ENCODE measurements at regions not wholly inside any gene's neighbourhood (a gene's known extent, or its start where the extent isn't known, plus 50 kb on each side); places are given as distances from the start of the nearest gene placed in this dataset.
"Not testable (repeated sequence)": the region's sequence is repeated elsewhere in the genome, so short reads cannot be mapped to it uniquely, and the experiment has no call there.

DNA sequence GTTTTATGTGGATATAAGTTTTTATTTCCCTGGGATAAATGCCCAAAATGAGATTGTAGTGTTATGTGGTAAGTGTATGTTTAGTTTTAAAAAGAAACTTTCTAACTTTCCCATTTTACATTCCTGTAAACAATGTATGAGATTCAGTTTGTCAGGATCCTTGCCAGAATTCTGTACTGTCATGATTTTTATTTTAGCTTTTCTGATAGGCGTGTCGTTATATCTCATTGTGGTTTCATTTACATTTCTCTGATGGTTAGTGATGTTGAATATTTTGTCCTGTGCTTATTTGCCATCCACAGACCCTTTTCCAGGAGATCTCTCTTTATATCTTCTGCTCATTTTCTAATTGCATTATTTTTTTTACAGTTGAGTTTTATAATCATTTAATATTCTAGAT lies 245.6 kb upstream of the CDH2 start:
- no peak for DNase-seq (ENCODE audit: low read depth)

- DNase-seq (ENCODE audit: low read depth) = not testable (repeated sequence)
Measured at GRCh38 chr18:28421950-28422349, 245.0 kb upstream of the CDH2 start.

GRCh38 chr18:28412521-28412920 lies 235.6 kb upstream of the CDH2 start:
- DNase-seq (ENCODE audit: low read depth) = peak; percentile 98

DNA sequence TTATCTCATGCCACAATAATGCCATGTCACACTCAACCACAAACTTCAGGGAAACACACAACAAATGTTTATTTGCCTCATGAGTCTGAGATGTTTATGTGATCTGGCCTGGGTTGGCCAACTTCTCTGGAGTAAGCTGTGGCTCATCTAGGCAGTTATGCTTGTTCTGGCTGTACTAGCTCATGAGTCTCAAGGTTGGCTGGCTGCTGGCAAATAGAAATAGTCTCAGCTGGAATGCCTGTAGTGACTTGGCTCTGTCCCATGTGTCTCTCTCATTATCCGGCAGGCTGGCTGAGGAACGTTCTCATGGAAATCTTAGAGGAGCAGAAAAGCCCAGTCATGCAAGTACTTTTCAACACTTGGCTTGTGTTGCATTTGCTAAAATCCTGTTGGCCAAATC lies 234.9 kb upstream of the CDH2 start:
- DNase-seq (ENCODE audit: low read depth) = peak; percentile 98

GRCh38 chr18:28409811-28410210 lies 232.9 kb upstream of the CDH2 start:
- DNase-seq (ENCODE audit: low read depth) = peak; percentile 39

- DNase-seq (ENCODE audit: low read depth) = peak; percentile 58
Measured at GRCh38 chr18:28408528-28408927, 231.6 kb upstream of the CDH2 start.

GRCh38 chr18:28407681-28408080 lies 230.8 kb upstream of the CDH2 start:
- DNase-seq (ENCODE audit: low read depth) = no peak

DNA sequence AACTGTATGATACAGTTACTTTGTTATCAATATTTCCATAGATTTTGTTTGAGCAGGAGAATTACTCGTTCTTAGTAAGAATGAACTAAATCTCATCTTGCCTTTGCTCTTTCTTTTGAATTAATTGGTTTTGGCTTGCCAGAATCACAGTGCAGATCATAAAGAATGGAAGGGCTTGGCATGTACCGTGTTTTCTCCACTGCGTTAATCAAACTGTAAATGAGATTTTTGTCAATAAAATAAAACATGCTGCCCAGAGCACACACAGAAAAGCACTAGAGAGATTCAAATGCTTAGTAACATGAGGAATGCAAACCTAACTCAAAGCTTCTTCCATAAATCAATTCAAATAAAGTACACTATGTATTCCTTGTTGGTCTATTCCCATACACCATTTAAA lies 229.6 kb upstream of the CDH2 start:
- no peak for DNase-seq (ENCODE audit: low read depth)

- peak; percentile 43 for DNase-seq (ENCODE audit: low read depth)
Measured at GRCh38 chr18:28404694-28405093, 227.8 kb upstream of the CDH2 start.

- DNase-seq (ENCODE audit: low read depth) = no peak
Measured at GRCh38 chr18:28399781-28400362, 222.9 kb upstream of the CDH2 start.

DNA sequence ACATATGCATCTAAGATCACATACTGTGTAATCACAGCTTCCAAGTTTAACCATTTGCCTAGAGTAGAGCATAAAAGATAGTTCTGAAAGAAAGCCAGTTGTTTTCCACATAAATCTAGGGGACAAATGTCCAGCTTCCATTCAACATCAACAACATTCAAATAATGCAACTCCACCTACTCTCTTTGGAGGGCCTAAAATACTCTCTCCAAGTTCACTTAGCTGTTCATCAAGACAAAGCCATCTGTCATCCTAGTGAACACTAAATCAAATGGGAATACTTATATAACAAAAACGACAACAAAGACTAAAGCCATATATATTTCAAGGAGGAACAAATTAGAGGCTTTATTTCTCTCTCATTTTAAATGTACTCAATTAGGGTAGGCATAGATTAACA lies 221.5 kb upstream of the CDH2 start:
- no peak for DNase-seq (ENCODE audit: low read depth)

- DNase-seq (ENCODE audit: low read depth) = no peak
Measured at GRCh38 chr18:28390022-28390421, 213.1 kb upstream of the CDH2 start.

- no peak for DNase-seq (ENCODE audit: low read depth)
Measured at GRCh38 chr18:28382215-28382879, 205.4 kb upstream of the CDH2 start.

DNA sequence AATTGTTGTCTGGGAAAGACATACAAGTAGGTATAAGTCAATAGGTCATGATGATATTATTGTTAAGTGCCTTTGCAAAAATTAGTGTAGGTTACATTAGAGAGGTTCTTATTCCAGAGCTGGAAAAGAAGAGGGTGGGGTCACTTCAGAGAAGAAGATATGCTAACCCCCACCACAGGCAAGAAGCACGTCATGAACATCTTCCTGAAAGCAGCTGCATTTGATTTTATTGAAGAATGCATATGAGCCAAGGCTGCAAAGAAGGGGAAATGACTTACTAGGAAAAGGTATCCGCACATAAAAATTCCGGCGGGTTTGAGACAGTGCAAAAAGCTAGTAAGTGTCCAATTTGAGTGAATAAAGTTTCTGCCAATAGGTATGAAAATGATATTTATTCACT lies 195.3 kb upstream of the CDH2 start:
- DNase-seq (ENCODE audit: low read depth) = no peak

GRCh38 chr18:28366676-28367075 lies 189.7 kb upstream of the CDH2 start:
- DNase-seq (ENCODE audit: low read depth) = no peak

DNA sequence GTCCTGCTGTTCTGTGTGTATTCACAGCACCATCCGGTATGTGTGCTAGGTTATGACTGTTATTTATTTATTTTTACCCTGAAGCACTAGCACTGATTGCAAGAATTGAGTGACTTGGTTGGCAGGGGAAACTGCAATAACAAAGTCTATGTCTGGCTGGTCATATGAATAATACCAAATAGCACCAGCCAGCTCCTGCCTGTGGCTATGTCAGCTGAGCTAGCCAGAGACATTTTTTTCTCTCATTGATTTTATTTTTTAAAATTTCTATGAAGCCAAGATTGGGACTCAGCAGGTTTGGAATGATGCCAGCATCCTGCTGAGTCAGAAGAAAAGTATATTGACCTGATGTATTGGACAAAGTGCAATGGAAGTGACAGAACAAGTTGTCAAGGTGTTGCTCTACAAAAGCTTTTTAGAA lies 188.5 kb upstream of the CDH2 start:
- DNase-seq (ENCODE audit: low read depth) = peak; percentile 67

- no peak for DNase-seq (ENCODE audit: low read depth)
Measured at GRCh38 chr18:28363124-28363523, 186.2 kb upstream of the CDH2 start.

GRCh38 chr18:28359176-28359575 lies 182.2 kb upstream of the CDH2 start:
- DNase-seq (ENCODE audit: low read depth) = peak; percentile 5

DNA sequence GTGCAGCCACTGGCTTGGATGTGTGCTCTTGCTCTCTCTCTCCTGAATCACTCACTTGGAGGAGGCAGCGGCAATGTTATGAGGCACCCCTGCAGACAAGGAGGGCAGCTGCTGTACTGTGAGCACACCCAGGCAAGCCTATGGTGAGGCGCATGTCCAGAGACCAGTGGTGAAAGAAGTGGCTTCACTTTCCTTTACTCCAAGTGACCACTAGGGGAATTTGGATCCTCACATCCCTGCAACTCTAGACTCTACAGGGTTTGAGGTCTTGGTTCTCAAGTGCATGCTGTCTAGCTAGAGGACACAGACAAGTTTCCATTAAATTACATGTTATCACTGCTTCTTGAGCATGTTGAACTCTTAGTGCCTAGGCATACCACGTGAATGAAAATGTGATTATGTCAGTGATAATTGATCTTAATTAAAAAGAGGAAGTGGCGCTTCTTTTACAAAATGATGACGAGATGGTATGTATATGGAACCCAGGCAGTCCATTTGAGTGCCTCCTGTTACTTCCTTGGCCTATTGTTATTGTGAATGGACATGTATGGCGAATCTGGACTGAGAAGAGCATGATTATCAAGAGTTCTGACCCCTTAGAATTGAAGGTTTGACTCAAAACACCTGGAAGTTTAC lies 181.0 kb upstream of the CDH2 start:
- peak; percentile 34 for DNase-seq (ENCODE audit: low read depth)

- DNase-seq (ENCODE audit: low read depth) = no peak
Measured at GRCh38 chr18:28350821-28351220, 173.9 kb upstream of the CDH2 start.

DNA sequence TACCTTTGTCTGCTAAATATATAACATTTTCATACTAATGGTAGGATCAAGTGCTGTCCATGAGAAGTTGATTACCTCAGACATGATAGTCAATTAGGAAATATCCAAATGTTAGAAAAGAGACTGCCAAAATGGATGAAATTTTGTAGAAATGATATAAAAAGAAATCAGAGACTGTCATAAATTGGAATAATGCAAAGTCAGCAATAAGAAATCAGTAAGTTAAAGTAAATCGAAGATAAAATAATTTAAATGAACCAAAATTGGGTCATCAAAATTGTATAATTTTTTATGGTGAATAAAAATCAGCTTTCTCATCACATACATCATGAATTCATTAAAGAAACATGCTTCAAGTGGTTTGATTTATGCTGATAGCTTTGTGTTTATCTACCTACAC lies 165.3 kb upstream of the CDH2 start:
- no peak for DNase-seq (ENCODE audit: low read depth)

DNA sequence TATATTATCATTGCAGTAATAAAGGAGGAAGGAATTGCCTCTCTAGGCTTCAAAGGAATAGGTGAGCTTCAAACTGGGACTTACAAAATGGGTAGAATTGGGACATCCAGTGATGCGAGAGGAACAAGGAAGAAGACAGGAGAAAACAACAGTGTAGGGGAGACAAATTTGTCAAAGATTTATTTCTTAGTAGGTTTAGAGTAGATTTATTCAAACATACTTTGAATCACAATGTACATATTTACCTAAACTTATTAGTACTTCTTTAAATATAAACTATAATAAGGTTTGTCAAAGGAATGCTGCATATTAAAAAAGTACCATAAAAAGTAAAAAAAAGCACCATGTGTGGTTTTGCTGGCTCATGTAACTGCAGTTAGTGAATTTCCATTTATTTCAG lies 161.4 kb upstream of the CDH2 start:
- DNase-seq (ENCODE audit: low read depth) = no peak

DNA sequence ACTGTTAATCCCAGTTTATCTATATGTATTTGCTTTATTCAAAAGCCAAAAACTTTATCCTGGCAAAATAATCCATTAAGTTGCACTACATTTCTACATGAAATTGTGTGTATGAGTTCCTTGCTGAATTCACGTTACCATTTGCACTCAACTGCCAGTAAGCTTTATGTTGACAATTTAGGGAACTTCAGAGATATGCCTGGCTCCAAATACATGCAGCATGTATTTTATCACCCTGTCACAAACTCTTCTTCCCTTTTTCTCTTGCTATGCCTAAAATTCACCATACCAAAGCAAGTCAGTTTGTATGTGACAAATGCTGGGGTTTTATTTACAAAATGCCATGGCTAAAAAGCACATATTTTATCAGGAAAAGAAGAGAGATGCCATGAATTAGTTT lies 157.6 kb upstream of the CDH2 start:
- no peak for DNase-seq (ENCODE audit: low read depth)
